ENCODE measurements at regions not wholly inside any gene's neighbourhood (a gene's known extent, or its start where the extent isn't known, plus 50 kb on each side); places are given as distances from the start of the nearest gene placed in this dataset.
"Not testable (repeated sequence)": the region's sequence is repeated elsewhere in the genome, so short reads cannot be mapped to it uniquely, and the experiment has no call there.

DNA sequence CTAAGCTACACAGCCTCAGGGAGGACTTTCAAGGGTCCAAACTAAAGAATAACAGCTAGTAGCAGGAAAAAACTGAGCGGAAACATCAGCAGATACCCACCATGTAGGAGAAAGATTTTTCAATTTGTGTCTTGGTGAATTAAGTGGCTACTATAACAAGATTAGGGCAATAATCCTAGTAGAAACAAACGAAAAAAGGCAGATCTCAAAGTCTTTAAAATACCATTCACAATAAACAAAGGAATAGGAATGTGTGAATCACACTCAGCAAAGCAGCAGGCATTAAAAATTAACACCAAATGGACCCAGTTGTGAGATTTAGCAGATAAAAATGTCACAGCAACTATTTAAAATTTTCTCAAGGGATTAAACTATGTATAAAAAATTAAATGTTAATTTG, 761.2 kb downstream of the TENT5A start:
- Mint-ChIP-seq H3K4me1 (ENCODE audit: low read depth, unreplicated experiment) (no peaks in the 10 kb centered on the region), H3K4me3 (ENCODE audit: low read depth, unreplicated experiment) (no peak overlapping the region), H3K27me3 (ENCODE audit: unreplicated experiment) (no peaks in the 10 kb centered on the region), H3K27ac (ENCODE audit: unreplicated experiment) (no peak overlapping the region), H3K36me3 (ENCODE audit: insufficient read depth, unreplicated experiment) (no peaks in the 10 kb centered on the region), H3K9me3 (ENCODE audit: low read depth, unreplicated experiment) (no peaks in the 10 kb centered on the region)
- CTCF ChIA-PET = no interaction called here
- BruUV-seq (replicated peaks) = no TSS peak
- DNase-seq = no peak
- intact Hi-C loops (cut with micrococcal nuclease; ENCODE audit: unreplicated experiment) = no loop called here
- TF ChIP-seq, protein P1, sequence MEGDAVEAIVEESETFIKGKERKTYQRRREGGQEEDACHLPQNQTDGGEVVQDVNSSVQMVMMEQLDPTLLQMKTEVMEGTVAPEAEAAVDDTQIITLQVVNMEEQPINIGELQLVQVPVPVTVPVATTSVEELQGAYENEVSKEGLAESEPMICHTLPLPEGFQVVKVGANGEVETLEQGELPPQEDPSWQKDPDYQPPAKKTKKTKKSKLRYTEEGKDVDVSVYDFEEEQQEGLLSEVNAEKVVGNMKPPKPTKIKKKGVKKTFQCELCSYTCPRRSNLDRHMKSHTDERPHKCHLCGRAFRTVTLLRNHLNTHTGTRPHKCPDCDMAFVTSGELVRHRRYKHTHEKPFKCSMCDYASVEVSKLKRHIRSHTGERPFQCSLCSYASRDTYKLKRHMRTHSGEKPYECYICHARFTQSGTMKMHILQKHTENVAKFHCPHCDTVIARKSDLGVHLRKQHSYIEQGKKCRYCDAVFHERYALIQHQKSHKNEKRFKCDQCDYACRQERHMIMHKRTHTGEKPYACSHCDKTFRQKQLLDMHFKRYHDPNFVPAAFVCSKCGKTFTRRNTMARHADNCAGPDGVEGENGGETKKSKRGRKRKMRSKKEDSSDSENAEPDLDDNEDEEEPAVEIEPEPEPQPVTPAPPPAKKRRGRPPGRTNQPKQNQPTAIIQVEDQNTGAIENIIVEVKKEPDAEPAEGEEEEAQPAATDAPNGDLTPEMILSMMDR (IDR thresholded peaks at IDR 0.05; ENCODE audit: unreplicated experiment) = no peak

DNA sequence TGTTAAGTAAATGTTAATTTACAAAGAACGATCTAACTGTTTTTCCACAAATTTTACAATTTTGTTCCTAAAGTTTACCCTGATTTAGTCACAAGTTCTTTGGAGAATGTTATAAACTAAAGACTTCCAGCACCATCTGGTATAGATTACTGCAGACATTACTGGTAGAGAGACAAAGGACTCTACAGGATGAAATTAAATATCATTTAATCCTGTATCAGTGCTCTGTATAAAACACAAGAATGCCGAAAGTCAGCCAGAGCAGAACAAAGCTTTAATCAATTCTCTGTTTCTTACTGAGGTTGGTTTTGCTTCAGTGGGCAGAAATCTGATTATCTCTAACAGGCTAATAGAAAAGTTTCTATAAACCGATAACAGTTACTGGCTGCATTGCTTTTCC, 763.6 kb downstream of the TENT5A start:
- TF ChIP-seq, protein P1 (IDR thresholded peaks at IDR 0.05; ENCODE audit: unreplicated experiment) = no peak
- no peaks in the 10 kb centered on the region for H3K36me3 Mint-ChIP-seq (ENCODE audit: insufficient read depth, unreplicated experiment)
- H3K9me3 Mint-ChIP-seq (ENCODE audit: low read depth, unreplicated experiment) = peaks cover 2% of the 10 kb centered on the region
- BruUV-seq (replicated peaks) = no TSS peak
- no peak overlapping the region for H3K27ac Mint-ChIP-seq (ENCODE audit: unreplicated experiment)
- CTCF ChIA-PET = no interaction called here
- H3K4me3 Mint-ChIP-seq (ENCODE audit: low read depth, unreplicated experiment) = no peak overlapping the region
- intact Hi-C loops (cut with micrococcal nuclease; ENCODE audit: unreplicated experiment) = no loop called here
- no peak for DNase-seq
- no peaks in the 10 kb centered on the region for H3K4me1 Mint-ChIP-seq (ENCODE audit: low read depth, unreplicated experiment)
- no peaks in the 10 kb centered on the region for H3K27me3 Mint-ChIP-seq (ENCODE audit: unreplicated experiment)

DNA sequence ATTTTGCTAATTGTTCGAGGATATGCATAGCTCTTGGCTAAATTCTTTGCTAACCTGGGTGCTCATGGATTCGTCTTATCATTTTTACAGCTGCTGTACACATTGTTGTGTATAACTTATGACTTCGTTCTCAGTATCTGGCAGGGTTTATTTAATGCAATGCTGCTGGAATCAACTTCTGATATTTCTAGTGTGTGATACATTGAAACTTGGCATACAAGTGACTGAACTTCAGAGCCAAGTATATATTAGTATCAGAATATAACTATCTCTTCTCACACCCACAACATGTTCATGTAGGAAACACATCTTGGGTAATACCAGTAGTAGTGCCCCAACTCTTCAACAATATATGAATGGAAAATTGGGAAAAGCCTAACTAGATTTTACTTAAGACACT, 764.2 kb downstream of the TENT5A start:
- no peak overlapping the region for H3K27ac Mint-ChIP-seq (ENCODE audit: unreplicated experiment)
- TF ChIP-seq, protein P1 (IDR thresholded peaks at IDR 0.05; ENCODE audit: unreplicated experiment) = no peak
- DNase-seq = no peak
- H3K36me3 Mint-ChIP-seq (ENCODE audit: insufficient read depth, unreplicated experiment) = no peaks in the 10 kb centered on the region
- CTCF ChIA-PET = no interaction called here
- no TSS peak for BruUV-seq (replicated peaks)
- H3K9me3 Mint-ChIP-seq (ENCODE audit: low read depth, unreplicated experiment) = peaks cover 2% of the 10 kb centered on the region
- no peak overlapping the region for H3K4me3 Mint-ChIP-seq (ENCODE audit: low read depth, unreplicated experiment)
- intact Hi-C loops (cut with micrococcal nuclease; ENCODE audit: unreplicated experiment) = no loop called here
- no peaks in the 10 kb centered on the region for H3K27me3 Mint-ChIP-seq (ENCODE audit: unreplicated experiment)
- H3K4me1 Mint-ChIP-seq (ENCODE audit: low read depth, unreplicated experiment) = no peaks in the 10 kb centered on the region

DNA sequence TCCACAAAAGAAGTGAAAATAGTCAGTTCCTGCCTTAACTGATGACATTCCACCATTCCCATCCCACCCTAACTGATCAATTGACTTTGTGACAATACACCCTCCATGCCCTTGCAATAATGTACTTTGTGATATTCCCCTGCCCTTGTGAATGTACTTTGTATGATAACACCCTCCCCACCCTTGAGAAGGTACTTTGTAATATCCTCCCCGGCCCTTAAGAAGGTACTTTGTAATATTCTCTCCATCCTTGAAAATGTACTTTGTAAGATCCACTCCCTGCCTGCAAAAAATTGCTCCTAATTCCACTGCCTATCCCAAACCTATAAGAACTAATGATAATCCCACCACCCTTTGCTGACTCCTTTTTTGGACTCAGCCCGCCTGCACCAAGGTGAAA, 771.3 kb downstream of the TENT5A start:
- H3K27me3 Mint-ChIP-seq (ENCODE audit: unreplicated experiment); CTCF ChIA-PET; BruUV-seq (replicated peaks); H3K27ac Mint-ChIP-seq (ENCODE audit: unreplicated experiment); H3K36me3 Mint-ChIP-seq (ENCODE audit: insufficient read depth, unreplicated experiment); intact Hi-C loops (cut with micrococcal nuclease; ENCODE audit: unreplicated experiment); H3K4me1 Mint-ChIP-seq (ENCODE audit: low read depth, unreplicated experiment); DNase-seq; H3K4me3 Mint-ChIP-seq (ENCODE audit: low read depth, unreplicated experiment); H3K9me3 Mint-ChIP-seq (ENCODE audit: low read depth, unreplicated experiment): not testable (repeated sequence)

DNA sequence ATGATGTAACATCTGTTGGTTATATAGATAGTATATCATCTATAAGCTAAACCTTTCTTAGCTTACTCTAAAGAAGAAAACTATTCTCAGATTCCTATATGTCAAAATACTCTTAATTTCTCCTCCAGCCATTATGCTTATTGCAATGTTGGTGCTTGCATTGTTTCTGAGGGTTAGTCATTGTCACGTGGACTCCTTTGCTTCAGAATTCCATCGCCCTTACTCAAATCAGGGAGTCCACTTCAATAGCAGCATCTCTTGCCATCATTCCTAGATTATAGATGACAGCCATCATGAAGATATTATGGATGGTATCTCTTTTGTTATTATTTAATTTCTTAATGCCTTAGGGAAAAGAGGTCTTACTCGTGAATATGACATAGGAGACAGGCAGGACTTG, 776.1 kb downstream of the TENT5A start:
- Mint-ChIP-seq H3K4me3 (ENCODE audit: low read depth, unreplicated experiment) (no peak overlapping the region), H3K27me3 (ENCODE audit: unreplicated experiment) (no peaks in the 10 kb centered on the region), H3K9me3 (ENCODE audit: low read depth, unreplicated experiment) (peaks cover 10% of the 10 kb centered on the region), H3K4me1 (ENCODE audit: low read depth, unreplicated experiment) (no peaks in the 10 kb centered on the region), H3K27ac (ENCODE audit: unreplicated experiment) (no peak overlapping the region), H3K36me3 (ENCODE audit: insufficient read depth, unreplicated experiment) (no peaks in the 10 kb centered on the region)
- intact Hi-C loops (cut with micrococcal nuclease; ENCODE audit: unreplicated experiment) = no loop called here
- TF ChIP-seq, protein P1 (IDR thresholded peaks at IDR 0.05; ENCODE audit: unreplicated experiment) = no peak
- DNase-seq = no peak
- CTCF ChIA-PET = no interaction called here
- BruUV-seq (replicated peaks) = no TSS peak

Data from Calu3 (cell line).